Germinal center (tissue), 1 donor: ENCODE measurements at regions not wholly inside any gene's neighbourhood (a gene's known extent, or its start where the extent isn't known, plus 50 kb on each side); places are given as distances from the start of the nearest gene placed in this dataset.
"Not testable (repeated sequence)": the region's sequence is repeated elsewhere in the genome, so short reads cannot be mapped to it uniquely, and the experiment has no call there.

ENCODE experiments used
- DNase-seq: peaks from one replicate; pipeline ENCODE4 v3.0.0; 2012; ENCODE audit warnings: mixed read lengths, low spot score

- no peak for DNase-seq
Measured at GRCh38 chr14:81955123-81955522, 421.5 kb upstream of the SEL1L start.

DNA sequence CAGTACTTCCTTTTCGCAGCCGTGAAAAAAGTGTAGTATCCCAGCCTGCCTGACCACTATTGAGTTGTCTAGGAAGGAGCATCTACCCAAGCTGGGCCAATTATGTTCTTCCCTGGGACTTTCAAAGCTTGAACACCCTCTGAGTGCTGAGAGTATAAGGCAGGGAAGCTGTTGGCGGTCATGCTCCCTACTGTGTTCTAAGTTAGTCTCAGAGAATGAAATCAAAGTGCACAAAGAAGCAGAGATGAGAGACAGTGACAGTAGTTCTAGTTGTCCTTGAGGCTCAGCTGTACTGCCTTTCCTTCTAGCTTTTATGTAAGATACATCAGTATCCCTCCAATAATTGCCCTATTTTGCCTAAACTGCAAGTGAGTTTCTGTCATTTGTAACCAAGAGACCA, 427.1 kb upstream of the SEL1L start:
- DNase-seq = no peak

DNA sequence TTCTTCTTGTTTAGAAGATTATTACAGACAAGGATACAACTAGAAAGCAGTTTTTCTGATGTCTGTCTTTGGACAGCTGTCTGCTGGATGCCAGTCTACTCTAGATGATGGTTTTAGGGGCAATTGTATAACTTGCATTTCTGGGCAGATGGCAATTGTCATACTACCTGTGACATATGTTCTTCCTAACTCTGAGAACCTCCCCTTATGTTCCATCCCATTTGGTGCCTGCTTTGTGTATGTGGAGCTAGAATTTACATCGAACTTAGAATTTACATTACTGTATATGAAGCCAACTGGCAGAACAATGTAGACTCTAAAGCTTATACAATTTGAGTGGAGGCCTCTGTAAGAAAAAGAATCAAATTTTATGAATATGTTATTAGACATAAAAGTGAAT, 430.2 kb upstream of the SEL1L start:
- no peak for DNase-seq

DNA sequence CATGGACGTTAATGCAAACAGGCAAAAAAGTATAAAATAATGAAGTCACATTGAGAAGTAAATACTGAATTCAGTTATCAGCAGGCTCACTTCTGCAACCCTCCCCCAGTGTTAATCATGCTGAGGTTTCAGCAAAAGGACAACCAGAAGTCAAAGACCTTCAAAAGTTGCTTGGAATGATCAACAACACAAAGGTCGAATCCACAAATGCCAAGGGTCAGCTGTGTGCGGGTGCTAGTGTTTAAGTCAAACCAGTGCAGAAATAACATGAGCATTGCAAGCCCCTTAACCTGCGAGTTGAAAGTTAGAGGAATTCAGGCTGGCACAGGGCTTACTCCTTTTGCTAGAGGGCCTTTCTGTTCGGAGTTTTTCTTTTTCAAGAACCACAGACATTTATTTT, 436.7 kb upstream of the SEL1L start:
- DNase-seq = no peak

GRCh38 chr14:81971911-81972310, 438.3 kb upstream of the SEL1L start:
- no peak for DNase-seq

DNA sequence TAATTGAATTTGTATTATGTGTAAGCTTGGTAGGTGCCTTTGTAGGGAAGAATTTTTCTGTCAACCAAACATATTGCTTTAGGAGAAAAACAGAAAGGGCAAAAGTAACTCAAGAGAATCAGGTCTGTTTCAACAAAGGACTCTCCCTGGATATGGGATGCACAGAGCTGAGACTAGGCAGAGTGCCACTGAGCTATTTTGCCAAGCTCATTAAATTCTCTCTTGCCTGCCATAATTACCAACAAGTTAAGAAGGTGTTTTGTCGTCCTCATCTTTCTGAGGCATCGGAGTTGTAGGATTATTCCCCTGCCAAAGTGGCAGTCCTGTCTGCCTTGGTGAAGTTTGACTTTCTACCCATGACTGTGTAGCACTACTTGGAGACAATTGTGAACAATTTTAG, 438.9 kb upstream of the SEL1L start:
- DNase-seq = no peak

DNA sequence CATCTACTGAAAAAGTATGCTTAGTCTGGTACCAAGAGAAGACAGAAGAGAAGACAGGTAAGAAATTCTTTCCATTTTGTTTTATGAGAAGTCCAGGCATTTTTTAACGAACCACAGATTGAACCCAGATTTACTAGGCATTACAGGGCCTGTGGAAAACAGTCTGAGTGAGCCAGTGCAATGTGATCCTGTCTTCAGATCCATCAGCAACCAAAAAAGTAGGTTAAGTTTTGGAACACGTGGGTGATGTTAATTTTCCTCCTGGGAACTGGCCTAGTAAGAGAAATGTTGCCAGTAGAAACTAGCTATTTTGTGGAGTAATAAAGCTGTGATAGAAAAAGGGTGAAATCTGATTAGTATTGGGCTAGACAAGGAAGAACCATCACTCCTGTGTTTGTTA, 440.9 kb upstream of the SEL1L start:
- no peak for DNase-seq

DNA sequence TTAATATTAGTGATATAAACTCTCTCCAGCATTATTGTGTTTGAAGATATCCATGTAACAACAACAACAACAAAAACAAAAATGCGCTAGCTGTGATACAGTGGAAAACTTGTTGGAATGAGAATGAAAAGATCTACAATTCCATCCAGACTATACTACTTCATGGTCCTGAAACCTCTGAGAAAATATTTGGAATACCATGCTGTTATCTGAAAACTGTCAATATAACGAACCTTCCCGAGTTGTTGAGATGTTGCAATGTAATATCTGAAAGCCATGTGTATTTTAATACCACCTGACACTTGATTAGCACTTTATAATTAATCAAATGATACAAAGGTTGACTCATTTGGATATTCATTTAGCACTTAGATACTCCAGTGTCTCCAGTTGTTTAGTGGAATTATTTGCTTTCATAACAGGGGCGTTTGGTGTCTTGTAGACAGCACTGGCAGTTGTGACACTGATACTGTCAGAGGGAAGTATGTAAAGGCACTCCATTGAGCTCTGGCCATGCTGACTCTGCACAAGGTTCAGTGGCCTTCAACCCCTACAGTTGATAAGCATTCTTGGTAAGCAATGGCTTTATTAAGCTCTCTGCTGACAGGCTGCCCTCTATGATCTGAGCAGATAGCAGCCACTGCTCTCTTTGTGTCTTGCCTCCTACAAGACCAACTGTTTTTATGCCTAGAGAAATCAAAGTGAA, 447.1 kb upstream of the SEL1L start:
- DNase-seq = no peak

DNA sequence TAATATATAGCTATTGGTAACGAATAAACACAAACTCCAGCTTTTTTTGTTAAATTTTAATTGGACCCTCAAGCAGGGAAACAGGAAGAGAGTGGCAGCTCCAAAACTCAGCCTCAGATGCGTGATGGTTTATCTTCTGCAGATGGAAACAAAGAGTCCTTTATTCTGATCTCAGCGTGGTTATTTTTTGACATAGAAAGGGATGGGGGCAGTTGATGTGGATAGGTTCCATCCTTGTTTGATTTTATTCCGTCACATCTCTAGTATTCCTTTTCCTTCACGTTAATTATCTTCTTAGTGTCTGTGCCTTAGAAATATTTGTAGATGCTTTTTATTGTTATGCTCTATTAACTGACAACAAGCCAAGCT, 447.6 kb upstream of the SEL1L start:
- DNase-seq = no peak

DNA sequence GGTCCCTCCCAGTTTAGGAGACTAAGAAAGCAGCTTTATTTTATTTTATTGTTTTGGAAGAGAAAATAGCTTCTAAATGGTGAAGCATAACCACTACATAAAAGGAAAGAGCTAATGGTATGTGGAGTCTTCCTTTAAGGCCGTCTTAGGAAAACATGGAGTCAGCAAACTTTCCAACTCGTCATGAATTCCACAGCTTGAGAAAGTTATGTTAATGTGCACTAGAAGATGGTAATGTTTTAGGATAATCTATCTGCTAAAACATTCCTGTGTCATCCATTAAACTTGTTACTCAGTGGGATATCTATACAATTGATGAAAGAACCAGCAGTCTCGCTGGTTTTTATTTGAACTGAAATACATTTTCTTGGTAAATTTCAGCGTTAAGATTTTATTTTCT, 448.4 kb upstream of the SEL1L start:
- no peak for DNase-seq

- DNase-seq = no peak
Measured at GRCh38 chr14:81986005-81986404, 452.4 kb upstream of the SEL1L start.

- no peak for DNase-seq
Measured at GRCh38 chr14:81989211-81989610, 455.6 kb upstream of the SEL1L start.

DNA sequence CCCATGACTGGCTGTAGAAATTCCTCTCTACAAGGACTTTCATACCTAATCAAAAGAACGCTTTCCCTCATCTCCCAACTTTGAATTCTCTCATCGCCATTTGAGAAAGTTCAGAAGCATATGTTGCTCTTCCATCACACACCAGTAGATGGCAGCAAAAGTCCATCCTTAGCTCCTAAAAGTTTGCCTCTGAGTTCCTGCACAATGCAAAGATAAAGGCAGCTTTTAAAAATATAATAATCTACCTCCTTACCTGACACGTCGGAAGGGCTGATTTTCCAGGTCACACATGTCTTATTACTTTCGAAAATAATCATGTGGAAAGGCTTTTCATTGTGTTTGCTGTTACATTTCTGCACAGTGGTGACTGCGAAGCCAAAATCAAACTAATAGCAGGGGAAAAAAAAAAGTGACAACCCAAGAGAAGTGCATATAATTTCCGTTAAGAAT, 456.7 kb upstream of the SEL1L start:
- peak; percentile 2 for DNase-seq

DNA sequence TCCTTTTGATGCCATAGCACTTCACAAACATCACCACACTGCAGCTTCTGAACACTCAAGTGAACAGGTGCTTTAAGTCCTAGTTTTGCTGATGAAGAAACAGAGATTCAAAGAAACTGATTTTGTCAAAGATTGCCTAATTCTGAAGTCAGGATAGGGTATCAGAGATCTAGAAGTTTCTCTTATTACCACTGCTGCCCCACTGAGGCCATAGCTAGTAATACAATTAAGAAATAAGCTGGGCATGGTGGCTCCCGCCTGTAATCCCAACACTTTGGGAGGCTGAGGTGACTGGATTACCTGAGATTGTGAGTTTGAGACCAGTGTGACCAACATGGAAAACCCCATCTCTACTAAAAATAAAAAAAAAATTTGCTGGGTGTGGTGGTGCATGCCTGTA, 458.3 kb upstream of the SEL1L start:
- DNase-seq = no peak

DNA sequence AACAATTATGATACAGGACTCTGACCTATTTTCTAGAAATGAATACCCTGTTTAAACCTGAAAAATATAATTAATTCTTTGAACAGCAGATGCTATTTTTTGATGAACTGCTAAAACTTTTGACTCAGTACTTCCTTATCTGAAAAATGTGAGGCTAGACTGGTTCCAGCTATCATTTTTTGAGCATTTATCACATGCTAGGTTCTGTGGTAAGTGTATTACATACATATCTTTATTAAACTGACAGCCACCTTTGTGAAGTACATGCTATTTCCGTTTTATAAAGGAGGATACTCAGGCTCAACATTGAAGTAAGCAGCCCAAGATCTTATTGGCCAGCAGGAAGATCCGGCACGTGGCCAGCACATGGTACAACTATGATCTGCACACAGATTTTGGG, 459.8 kb upstream of the SEL1L start:
- DNase-seq = no peak

- no peak for DNase-seq
Measured at GRCh38 chr14:82003426-82003825, 469.8 kb upstream of the SEL1L start.

DNA sequence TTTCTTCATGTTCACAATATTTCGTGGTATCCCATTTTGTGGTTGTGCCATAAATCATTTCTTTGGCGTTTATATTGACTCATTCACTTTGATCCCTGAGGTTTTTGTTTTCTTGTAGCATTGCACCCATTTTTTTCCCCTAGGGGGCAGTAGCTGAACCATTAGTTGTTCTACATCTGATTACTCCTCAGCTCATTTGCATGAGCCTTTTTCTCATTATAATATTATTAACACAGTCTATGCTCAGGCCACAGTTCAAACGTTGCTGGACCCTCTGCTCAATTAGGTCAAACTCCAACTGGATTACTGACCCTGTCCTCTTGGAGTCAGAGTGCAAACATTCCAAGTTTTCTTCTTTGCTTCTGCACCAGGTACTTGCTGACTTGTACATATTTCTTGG, 475.4 kb upstream of the SEL1L start:
- DNase-seq = no peak

DNA sequence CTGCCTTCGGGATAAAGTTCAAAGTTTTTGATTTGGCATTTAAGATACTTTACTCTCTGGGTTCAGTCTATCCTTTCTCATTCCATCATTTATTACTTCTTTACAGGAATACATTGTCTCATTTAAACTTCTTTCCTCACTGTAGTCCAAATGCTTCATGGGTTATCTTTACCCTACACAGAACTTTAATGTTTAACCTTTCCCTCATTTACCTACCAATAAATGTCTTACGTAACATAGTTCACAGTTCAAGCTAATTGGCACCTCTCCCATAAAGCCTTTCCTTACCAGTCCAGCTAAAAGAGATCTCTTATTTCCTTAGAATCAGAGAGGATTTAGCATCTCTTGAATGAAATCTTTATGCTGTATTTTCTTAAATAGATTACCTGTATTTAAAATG, 476.3 kb upstream of the SEL1L start:
- no peak for DNase-seq

DNA sequence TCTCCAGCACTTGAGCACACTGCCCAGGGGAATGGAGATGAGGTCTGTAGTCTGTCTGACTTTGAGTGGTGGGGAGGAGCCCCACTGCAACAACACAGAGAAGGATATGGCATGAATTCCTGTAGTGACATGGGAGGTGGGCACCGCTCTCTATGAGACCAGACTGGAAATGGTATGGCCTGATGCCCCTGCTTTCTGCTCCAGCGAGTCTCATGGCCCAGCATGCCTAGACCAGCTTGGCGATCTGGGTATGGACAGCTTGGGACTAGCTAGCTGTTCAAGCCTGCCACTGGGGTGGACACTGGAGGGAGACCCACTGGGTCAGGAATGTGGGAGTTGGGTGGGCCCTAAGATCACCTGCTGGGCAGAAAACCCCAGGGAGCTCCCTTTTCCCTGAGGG, 477.8 kb upstream of the SEL1L start:
- no peak for DNase-seq

DNA sequence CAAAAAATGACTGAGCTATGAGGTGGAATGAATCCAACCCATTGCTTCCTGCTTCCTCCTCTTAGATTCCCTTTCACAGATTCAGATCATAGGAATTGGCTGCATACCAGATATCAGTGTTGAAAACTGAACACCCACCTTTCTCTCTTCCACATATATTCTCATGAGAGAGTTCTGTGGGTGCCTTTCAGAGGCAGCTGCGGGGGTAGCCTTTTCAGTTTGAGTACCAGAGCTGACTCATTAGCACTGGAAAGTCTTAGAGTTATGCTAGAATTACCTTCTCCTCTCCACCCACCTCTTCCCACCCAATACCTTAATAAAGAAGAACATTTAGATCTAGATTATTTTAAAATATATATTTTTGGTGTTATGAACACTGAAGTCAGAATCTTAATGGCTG, 495.4 kb upstream of the SEL1L start:
- no peak for DNase-seq

GRCh38 chr14:82035397-82035796, 501.7 kb upstream of the SEL1L start:
- no peak for DNase-seq

- not testable (repeated sequence) for DNase-seq
Measured at GRCh38 chr14:82038066-82038465, 504.4 kb upstream of the SEL1L start.

DNA sequence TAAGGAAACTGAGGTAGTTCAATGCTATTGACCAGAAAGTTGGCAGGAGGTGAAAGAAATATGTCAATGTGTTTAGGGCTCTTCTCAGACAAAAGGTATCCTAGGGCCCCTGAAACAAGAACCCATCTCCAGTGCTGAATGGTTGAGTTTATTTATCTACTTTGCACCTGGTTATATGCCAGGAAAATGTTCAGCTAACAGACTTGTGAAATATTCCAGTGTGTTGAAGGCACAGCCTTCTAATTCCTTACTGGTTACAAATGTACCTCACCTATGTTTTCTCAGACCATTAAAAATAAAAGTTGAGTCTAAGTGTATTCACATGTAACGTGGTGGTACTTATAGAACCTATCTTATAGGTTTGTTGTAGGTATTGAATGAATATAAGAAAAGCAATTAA, 511.7 kb upstream of the SEL1L start:
- no peak for DNase-seq

DNA sequence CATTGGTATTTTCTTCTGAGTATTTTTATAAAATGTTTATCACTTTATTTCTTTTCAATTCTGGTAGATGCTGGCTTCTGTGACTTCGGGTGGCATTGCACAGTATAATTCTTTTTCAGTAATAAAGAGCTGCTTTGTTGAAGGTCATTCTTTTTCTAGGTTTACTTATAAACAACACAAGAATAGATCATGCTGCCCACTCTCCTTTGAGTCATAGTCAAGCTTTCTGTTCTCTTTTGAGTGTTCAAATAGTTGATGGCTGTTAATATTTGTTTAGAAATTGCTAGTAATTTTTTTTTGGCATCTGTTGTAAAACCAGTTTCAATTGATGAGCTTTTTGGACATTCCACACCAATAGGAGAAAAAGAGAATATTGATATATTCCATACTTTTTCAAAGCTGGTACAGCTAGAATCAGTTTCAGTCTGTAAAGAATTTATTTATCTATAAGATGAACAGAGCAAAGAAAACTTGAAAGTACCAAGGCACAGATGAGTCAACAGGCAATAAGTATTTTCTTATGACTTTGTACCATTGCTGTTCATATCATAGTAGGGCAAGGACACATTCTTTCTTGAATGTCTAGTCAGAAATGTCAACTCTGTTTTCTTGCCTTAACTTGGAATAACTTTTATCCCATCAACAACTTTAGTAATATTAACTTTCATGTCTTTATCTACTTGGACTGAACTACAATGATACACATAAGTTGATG, 513.0 kb upstream of the SEL1L start:
- no peak for DNase-seq
